Fibroblast of skin of back (primary cell): ENCODE measurements at regions not wholly inside any gene's neighbourhood (a gene's known extent, or its start where the extent isn't known, plus 50 kb on each side); places are given as distances from the start of the nearest gene placed in this dataset.
A peak's percentile ranks its signal among the peaks of the same experiment; 100 is the strongest.

ENCODE experiments used
- DNase-seq: peaks from one replicate; pipeline ENCODE4 v3.0.0-alpha.2; 2013

DNA sequence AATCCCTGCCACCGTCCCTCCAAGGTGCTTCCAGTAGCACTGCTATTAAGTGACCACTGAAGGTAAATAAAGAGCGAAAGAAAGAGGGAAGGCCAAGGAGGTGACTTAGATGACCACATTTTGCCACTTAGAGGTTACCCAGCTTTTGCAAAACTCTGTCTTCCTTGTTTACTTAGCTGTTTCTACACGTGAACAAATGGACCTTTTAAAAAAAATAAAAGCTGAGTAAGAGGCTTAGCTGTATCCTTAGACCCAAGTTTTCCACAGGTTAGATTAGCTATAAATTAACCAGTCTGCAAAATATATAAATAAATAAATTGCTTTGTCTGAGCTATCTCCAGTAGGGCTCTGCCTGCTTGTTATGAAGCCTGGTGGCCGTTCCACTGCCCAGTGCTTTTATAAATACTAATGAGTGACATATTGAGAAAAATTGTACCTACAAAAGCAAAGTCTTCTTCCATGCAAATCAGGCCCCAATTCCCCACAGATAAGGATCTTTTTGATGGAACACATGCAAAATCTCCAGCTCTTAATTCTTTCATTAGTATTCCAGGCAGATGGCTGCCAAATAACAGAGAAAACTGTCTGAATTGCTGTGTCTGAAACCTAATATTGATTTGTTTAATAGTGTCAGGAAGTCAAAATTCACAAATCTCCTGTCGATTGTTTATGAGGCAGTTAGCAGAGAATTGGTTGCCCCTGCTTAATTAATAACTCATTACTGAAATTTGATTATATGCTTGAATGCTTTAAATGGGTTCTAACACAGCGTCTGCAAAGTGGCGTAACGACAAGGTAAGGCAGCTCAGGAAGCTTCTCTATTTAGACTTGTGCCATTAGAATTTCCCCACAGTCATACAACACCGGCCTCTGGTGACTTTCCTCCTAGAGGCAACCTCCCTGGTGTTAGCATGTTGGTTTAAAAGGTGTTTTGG is 176.7 kb downstream of the EMX2 start:
- no peak for DNase-seq

DNA sequence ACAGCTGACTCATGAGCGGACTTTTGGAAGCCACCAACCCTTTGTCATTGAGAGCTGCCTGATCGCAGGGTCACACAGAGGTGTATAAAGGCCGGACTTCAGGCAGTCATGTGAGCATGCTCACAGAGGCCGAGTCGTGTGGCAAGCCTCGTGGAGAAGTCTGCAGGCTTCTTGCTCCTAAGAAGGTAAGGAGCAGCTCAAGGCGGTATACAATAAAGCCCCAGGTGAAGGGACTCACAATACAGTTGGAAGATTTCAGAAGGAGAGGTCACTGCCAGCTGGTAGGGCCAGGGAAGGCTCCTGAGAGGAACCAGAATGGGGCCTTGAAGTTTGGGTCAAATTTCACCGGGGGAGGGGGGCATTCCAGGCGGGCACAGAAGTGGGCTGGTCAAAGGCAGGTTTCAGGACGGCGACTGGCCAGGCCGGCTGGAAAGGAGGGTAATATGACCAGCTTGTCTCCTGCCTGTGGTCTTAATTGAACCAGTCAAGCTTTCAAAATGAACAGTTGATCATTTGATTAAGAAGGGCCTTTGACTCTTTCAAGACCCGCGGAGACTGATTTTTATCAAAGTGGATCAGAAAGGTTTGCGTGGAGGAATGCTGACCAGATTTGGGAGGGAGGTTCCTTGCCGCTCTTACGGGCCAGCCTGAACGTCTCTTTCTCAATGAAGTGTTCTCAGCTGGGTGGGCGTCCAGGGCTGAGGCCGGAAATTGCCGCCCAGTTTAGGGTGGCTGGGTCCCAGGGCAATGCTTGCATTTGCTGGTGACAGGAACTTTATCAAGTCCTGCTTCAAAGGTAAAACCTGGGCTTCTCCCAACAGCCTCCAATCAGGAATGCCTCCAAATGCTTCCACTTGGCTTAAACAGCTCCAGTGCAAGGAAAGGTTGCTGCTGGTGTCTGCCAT is 178.6 kb downstream of the EMX2 start:
- DNase-seq, result no peak

DNA sequence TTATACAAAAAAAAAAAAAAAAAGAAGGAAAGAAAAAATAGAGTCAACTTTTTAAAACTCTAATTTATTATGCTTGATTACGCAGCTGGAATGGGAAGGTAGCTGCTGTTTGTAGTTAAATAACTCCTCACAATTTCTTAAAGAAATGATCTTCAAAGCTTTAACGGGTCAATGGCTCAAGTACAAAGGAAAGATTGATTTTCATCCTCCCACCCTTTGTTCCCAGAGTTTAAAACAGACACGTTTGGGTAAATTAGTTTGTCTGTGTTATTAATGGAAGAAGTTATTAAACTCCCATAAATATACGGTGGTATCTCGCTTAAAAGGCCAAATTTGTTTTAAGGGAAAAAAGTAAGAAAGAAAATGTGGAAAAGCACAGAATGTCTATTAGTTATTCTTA is 179.3 kb downstream of the EMX2 start:
- no peak for DNase-seq

DNA sequence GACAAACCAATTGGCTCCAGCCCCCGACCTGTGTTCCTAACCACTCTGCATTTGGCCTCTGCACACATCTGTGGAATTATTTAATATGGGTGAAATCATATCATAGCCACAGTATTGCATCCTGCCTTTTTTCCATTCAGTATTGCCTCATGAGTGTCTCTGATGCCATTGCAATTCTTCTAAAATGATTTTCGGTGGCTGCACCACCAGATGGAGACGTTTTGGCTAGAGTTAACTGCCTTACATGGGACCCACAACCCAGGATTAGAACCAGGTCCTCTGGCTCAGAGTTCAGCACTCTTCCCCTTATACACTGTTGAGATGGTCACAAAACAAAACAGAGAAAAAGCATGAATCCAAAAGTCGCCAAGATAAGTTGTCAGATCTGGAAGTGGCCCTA is 180.8 kb downstream of the EMX2 start:
- DNase-seq, result no peak

DNA sequence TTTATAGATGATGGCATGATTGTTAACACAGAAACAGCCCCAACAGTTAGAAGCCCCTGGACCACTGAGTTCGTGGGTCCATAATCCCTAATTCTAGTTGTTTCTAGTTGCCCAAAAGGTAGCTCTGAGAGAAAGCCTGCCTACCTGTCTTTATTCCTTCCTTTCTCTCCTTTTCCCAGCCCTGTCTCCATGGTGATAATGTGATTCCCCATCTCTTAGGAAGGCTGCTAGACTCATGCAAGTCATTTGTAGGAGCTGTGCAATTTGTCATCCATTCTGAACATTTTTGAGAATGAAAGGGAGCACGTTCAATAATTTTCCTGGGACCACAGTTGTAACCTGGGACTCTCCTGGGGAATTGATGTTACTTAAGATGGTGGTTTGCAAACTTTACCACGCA is 183.4 kb downstream of the EMX2 start:
- no peak for DNase-seq

DNA sequence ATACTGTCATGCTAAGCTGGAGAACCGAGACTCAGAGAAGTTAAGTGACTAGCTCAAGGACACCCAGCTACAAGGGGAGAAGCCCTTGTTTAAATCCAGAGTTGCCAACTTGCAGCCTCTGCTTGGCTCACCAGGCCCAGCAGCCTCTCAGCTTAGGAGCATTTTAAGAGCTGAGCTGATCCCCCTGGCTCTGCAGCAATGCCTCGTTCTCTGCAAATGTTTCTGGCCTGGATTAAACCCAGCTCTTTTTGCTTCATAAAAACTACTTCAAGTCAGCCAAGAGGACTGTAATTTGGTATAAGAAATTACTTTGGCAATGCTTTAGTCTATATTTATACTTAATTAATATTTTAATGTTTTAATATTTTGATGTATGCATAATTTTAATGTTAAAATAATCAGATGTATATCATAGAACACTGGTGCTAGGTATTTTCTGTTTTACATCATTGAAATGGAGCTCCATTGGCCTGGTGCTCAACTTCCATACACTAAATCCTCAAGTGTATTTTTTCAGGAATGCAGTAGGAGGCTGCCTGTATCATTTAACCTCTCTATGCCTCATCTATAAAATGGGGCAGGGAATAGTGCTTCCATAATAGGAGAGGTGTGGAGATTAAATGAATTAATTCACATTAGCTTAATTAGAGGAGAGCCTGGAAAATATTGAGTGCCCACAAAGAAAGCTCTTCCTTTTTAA is 184.2 kb downstream of the EMX2 start:
- no peak for DNase-seq

DNA sequence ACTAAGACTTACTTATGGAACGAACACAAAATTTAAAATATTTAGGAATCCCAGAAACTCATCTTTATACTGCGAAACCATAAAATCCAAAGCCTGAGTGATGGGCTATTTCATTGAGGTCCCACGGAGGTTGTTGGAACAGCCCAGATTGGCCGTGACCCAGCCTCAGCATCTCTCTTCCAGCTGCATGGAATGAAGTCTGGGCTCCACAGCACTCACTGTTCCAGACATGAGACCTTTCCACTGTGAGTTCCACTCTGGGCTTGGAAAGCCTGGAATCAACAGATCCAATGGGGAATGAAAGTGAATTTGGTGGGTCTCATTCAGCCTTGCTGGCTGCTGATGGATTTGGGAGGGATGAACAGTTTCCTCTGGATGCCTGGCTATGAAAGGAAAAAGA is 184.9 kb downstream of the EMX2 start:
- no peak for DNase-seq

DNA sequence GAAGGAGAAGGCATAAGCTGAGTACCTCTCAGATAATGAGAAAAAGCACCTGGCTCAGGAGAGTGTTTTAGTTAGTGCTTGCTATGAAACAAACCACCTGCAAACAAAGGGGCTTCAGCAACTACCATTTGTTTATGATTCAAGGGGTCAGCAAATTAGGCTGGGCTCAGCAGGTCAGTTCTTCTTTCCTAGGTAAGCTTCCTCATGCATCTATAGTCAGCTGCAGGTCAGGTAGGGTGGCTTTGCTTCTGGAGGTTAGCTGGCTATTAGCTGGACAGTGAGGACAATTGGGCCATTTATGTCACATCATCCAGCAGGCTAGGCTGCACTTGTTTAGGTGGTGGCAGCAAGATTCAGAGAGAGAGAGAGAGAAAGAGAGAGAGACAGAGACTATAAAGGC is 185.5 kb downstream of the EMX2 start:
- no peak for DNase-seq

DNA sequence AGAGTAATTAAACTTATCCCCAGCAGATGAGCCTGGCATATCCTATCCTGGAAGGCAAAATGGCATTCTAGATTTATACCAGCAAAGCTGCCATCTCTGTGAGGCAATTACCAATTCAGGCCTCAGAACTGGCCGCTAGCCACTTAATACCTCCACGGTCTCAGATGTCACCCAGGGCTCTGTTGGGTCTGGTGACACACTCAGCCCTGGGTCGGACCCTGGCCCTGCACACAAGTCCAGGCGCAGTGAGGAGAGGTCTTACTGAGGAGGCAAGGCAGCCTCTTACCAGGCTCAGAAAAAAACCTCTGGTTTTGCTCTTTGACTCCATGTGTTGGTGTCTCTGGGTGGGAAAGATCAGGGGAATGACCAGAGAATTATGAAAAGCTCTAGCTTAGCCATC is 186.6 kb downstream of the EMX2 start:
- DNase-seq, result no peak

DNA sequence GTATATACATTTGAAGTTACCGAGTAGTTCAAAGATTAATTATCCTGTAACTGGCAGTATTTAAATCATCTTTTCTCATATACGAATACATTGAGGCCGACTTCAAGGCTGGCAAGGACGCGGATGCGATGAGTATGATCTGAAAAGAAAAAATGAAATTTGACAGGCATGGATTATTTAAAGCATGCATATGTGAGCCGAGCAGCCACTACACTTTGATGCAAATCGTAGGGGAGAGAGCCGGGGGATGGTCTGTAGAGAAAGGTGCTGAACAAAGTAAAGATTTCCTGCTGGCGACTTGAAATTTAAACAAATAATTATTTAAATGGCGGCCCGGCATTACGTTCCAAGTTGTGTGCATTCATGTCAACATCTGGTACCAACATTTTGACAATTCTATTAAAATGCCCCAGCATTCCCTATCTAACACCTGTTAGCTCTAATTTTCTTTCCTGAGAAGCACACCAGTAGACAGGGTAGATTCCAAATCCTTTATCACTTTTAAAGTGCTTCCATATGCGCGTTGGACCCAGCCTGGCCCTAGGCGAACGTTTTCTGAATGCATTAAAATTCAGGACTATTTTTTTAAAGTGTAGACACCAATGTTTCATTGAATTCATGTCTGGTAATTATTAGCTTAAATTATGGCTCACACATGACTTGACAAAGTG is 188.7 kb downstream of the EMX2 start:
- DNase-seq, result no peak

DNA sequence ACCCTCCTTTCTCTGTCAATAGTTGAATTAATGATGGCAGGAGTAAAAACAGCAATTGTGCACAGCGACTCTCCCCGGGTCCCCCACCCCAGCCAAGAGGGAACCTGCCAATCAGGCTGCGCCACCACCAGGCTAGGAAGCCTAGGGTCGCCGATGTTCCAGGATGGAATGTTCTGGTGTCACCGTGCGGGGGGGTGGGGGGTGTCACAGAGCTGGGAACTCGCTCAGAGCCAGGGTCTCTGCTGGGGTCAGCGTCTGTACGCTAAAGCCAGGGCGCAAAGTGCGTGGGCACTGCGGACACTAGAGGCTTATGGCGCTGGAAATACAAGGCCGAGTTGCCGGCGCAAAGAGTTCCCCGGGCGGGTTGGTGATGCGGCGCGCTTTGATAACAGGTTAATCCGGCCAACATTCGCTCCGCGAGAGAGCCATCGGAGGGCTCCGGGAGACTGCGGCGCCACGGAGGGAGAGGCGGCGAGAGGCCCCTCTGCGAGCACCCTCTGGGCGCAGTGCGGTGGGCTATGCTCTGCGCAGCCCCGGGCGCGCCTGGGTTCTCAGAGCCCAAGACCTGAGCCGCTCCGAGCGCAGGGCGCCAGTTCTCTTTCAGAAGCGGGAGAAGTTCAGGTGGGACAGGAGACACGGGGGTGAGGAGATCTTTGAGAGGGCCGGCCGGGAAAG is 192.3 kb downstream of the EMX2 start:
- DNase-seq, result no peak

DNA sequence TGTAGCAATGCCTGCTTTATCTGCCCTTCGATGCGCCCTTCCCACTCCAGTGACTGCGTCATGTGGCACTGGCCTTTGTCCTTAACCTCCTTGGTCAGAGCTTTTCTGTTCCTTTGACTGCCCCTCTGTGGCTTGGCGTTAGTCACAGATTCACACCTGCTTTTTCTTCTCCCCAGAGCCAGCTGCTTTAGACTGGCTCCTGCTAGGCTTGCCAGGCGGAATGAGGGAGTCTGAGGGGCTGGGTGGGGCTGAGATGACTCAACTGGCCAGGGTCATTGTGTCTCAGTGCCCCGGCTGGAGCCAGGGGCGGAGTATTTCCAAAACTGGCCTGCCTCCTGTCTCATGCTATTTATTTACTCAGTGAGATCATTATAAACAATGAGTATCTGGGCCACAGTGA is 194.1 kb downstream of the EMX2 start:
- DNase-seq, result peak; percentile 12

DNA sequence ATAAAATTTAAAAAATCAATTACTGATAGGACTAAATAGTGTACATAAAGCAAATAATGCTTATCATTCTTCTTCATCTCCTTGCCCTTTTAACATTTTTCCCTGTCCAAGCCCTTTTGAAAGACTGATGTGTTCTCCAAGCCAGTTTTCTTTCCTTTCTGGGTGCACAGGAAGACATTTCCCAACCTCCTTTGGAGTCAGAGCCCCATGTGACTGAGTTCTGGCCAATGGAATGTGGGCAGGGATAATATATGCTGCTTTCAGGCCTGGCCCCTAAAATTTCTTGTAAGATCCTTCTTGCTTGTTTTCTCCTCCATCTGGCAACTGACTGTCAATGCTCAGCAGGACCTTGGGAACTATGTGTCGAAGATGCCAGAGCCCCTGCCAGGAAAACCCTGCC is 197.5 kb downstream of the EMX2 start:
- DNase-seq, result no peak

DNA sequence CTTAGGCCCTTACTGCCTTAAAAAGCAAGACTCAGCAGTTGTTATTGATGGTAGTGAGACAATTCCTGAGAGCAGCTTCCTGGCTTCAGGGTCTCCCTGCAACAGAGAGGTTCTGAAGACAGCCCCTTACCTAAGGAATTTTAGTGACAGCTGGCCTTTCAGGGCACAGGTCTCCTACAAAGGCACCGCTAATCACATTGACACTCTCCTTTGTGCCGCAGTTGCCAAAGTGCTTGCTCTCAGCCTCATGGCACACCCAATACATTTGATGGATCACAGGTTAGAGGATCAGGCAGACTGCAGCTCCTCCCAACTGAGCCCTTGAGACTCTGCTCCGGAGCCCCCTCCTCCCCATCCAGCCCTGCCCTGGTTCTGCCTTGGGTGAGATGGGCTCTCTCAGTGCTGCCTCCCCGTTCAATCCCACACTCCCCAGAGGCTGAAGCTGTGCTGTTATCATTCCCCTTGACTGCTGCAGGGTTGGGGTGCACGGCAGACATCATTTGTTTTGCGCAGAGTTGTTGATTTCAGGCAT is 198.2 kb downstream of the EMX2 start:
- no peak for DNase-seq

DNA sequence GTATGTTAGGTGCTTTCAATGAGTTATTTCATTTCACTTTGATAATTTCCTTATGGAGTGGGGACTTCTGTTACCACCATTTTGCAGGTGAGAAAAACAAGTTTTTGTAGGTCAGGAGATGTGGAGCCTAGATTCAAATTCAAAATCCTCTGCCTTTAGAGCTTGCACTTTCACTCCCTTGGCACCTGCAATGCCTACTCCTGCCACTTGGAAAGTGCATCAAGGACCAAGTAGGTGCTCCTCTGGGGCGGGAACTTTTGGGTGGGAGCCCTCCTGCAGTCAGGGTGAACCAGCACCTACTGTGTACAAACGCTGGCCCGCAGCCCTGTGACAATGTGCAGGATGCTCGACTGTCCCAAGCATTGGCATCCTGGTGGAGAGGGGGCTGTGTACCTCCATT is 199.0 kb downstream of the EMX2 start:
- no peak for DNase-seq

DNA sequence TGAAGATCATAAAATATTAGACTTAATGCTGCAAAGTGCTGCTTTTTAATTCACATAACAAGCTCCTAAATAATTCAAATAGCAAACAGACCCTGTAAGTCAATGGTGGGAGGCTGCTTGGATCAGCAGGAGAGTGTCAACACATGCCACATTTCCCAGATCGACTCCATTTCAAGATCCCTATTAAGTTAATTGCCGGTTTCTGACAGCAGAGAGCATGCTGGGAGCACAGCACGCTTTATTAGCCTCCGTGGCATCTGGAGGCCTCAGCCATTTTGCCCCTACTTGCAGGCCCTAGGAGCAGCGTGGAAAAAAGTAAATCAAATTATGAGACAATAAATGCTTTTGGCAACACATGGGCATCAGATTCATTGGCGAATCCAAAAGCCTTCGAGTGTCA is 201.0 kb downstream of the EMX2 start:
- DNase-seq, result no peak

DNA sequence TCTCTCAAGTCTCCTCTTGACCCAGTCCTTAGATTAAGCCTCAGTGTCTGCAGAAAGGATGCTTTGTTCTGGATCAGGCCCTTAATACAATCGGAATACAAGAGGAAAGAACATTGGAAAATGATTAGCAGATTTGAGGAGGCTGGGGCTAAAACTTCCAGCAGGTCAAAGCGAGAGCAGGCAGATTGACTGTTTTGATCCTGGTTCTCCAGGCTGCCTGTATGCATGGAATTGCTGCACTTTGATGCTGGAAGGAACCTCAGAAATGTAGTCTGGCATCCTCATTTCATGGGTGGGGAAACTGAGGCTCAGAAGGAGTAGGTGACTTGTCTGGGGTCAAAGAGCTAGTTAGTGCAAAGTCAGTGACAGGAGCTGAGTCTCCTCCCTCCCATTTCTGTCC is 202.8 kb downstream of the EMX2 start:
- DNase-seq, result no peak

DNA sequence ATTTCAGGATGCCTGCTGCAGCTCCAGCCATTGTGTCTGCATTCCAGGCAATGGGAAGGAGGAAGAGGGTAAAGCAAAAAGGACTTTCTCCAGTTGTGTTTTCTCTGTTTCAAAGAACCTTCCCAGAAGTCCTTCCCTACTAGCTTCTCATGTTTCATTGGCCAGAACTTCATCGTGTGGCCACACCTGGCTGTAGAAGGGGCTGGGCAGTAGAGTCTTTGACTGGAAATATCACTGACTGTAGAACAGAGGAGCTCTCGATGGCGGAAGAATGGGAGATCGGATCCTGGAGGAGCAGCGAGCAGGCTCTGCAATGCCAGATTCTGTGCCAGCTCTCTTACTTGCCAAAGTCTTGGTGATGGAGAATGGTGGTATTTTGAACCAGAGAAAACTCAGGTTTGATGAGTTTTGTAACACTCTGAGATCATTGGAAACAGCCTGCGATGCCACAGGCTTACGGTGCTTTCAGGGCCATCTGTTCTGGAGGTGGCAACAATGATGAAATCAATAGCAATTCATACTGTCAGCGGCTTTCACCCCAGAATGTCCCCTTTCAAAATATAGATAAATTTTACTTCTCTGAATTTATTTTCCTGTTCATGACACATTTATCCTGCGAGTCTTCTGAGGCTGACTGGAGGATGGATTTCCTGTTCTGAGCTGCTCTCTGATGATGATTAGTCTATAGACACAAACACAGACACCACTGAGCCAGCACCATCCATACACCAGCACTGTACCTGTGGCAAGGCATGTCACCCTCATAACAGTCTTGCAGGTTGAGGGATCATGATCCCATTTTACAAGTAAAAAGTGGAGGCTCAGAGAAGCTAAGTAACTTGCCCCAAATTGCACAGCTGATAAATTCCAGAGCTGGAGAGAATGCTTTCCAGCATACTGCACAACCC is 204.2 kb downstream of the EMX2 start:
- no peak for DNase-seq

DNA sequence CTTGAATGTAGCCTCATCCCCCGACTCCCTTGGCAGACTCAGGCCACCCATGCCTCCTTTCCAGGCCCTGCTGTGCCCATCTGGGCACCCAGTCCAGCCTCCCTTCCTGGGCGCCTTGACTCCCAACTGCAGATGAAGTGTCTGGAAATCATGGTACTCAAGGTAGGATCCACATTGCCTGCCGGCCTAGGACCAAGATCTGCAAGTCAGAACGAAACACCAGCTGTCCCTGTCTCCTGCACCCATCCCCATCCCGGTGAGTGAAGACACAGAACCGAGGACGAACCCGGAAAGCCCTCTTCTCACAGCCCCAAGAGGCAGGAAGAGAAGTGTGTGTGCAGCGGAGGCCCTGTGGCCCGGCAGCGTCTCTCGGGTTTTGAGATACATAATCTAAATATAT is 205.1 kb downstream of the EMX2 start:
- no peak for DNase-seq

DNA sequence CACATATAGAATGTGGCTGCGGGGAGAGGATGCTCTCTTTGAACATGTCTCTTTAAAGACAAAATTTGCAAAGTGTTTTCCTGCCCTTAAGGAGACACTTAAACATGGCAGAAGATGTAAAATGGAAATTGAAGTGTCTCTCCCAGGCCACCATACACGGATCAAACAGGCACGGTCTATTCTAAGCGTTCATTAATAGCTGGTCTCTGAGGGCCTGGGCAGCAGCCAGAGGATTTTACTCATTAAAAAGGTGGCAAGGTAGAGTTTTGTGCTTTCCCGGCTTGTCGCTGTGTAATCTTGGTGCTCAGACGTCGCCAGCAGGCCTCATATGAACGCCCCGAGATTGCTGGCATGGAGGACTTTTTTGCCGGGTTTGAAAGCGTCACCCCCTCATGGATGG is 205.5 kb downstream of the EMX2 start:
- DNase-seq, result no peak

DNA sequence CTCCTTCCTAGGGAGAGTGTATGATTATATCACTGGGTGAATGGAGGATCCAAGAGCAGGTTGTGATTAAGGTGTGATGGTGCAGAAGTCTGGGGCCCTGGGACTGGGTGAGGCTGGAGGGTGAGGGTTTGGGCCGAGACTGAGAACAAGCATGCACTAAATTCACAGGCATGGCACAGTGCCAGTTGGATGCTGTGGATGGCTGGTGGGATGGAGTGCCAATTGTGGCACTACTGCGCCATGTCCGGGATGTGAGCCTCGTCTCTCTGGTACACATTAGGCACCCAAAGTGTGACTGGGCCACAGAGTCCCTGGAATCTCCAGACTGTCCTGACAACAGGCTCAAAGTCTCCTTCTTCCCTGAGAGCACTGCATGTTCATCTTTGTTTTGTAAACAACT is 208.1 kb downstream of the EMX2 start:
- DNase-seq, result no peak
